ENCODE measurements at regions not wholly inside any gene's neighbourhood (a gene's known extent, or its start where the extent isn't known, plus 50 kb on each side); places are given as distances from the start of the nearest gene placed in this dataset.

GRCh38 chr14:87434011-87434410, 559.0 kb downstream of the GALC start:
- no peaks in the 10 kb centered on the region for H4K20me1 ChIP-seq (ENCODE audit: low read depth)
- no peak for TF ChIP-seq EZH2phosphoT487 (IDR thresholded peaks at IDR 0.05)
- TF ChIP-seq CTCF (IDR thresholded peaks at IDR 0.05): no peak
- no peak for TF ChIP-seq EZH2 (IDR thresholded peaks at IDR 0.05)

GRCh38 chr14:87432698-87433097, 560.3 kb downstream of the GALC start:
- DNase-seq (ENCODE audit: low spot score): no peak
- H3K27me3 ChIP-seq: no peaks in the 10 kb centered on the region
- no peak for TF ChIP-seq EZH2 (IDR thresholded peaks at IDR 0.05)
- no peak for TF ChIP-seq CTCF (IDR thresholded peaks at IDR 0.05)
- no peak for TF ChIP-seq EZH2phosphoT487 (IDR thresholded peaks at IDR 0.05)
- H3K27ac ChIP-seq: no peak overlapping the region
- Mint-ChIP-seq H3K4me3 (no peak overlapping the region), H3K36me3 (no peaks in the 10 kb centered on the region), H3K27me3 (ENCODE audit: insufficient read depth, low read depth) (no peaks in the 10 kb centered on the region), H3K4me1 (peaks cover 5% of the 10 kb centered on the region), H3K27ac (no peak overlapping the region), H3K9me3 (no peaks in the 10 kb centered on the region)
- no peaks in the 10 kb centered on the region for H3F3A ChIP-seq (ENCODE audit: low read depth)
- no peak overlapping the region for H2AFZ ChIP-seq (replicated peaks)
- H3K9ac ChIP-seq: no peak overlapping the region
- no peaks in the 10 kb centered on the region for H4K20me1 ChIP-seq (ENCODE audit: low read depth)
- H3K36me3 ChIP-seq: no peaks in the 10 kb centered on the region
- no peak overlapping the region for H3K4me2 ChIP-seq
- H3K79me2 ChIP-seq (ENCODE audit: low read depth): no peaks in the 10 kb centered on the region
- no peaks in the 10 kb centered on the region for H3K9me3 ChIP-seq (ENCODE audit: low read depth)
- no peak overlapping the region for H3K4me3 ChIP-seq
- no peaks in the 10 kb centered on the region for H3K4me1 ChIP-seq

More at GRCh38 chr14:87434011-87434410, 559.0 kb downstream of the GALC start:
- no peak overlapping the region for H3K9ac ChIP-seq
- H3K4me1 ChIP-seq: no peaks in the 10 kb centered on the region
- H3K79me2 ChIP-seq (ENCODE audit: low read depth): no peaks in the 10 kb centered on the region
- Mint-ChIP-seq H3K4me1 (peaks cover 5% of the 10 kb centered on the region), H3K4me3 (no peak overlapping the region), H3K27ac (no peak overlapping the region), H3K36me3 (no peaks in the 10 kb centered on the region), H3K27me3 (ENCODE audit: insufficient read depth, low read depth) (no peaks in the 10 kb centered on the region), H3K9me3 (no peaks in the 10 kb centered on the region)
- H3K4me2 ChIP-seq: no peak overlapping the region
- H3K4me3 ChIP-seq: no peak overlapping the region
- no peak for DNase-seq (ENCODE audit: low spot score)
- H2AFZ ChIP-seq (replicated peaks): no peak overlapping the region
- H3K36me3 ChIP-seq: no peaks in the 10 kb centered on the region
- H3F3A ChIP-seq (ENCODE audit: low read depth): no peaks in the 10 kb centered on the region
- no peak overlapping the region for H3K27ac ChIP-seq
- H3K27me3 ChIP-seq: no peaks in the 10 kb centered on the region
- no peaks in the 10 kb centered on the region for H3K9me3 ChIP-seq (ENCODE audit: low read depth)

- Mint-ChIP-seq H3K9me3 (no peaks in the 10 kb centered on the region), H3K4me3 (no peak overlapping the region), H3K27ac (no peak overlapping the region), H3K27me3 (ENCODE audit: insufficient read depth, low read depth) (no peaks in the 10 kb centered on the region), H3K36me3 (no peaks in the 10 kb centered on the region), H3K4me1 (peaks cover 5% of the 10 kb centered on the region)
- Histone ChIP-seq H3K9me3 (ENCODE audit: low read depth) (no peaks in the 10 kb centered on the region), H3K27ac (no peak overlapping the region), H3K36me3 (no peaks in the 10 kb centered on the region), H3K9ac (no peak overlapping the region), H3K4me1 (no peaks in the 10 kb centered on the region), H3K4me2 (no peak overlapping the region), H3K4me3 (no peak overlapping the region), H4K20me1 (ENCODE audit: low read depth) (no peaks in the 10 kb centered on the region), H3K27me3 (no peaks in the 10 kb centered on the region), H2AFZ (replicated peaks) (no peak overlapping the region), H3F3A (ENCODE audit: low read depth) (no peaks in the 10 kb centered on the region), H3K79me2 (ENCODE audit: low read depth) (no peaks in the 10 kb centered on the region)
- TF ChIP-seq CTCF (IDR thresholded peaks at IDR 0.05): no peak
- no peak for TF ChIP-seq EZH2phosphoT487 (IDR thresholded peaks at IDR 0.05)
- TF ChIP-seq EZH2 (IDR thresholded peaks at IDR 0.05): no peak
- DNase-seq (ENCODE audit: low spot score): no peak
Measured at GRCh38 chr14:87430810-87431209, 562.2 kb downstream of the GALC start.

Data from neural progenitor cell (in vitro differentiated cells).